Right renal pelvis (tissue), 4 donors: ENCODE measurements at regions not wholly inside any gene's neighbourhood (a gene's known extent, or its start where the extent isn't known, plus 50 kb on each side); places are given as distances from the start of the nearest gene placed in this dataset.
"Not testable (repeated sequence)": the region's sequence is repeated elsewhere in the genome, so short reads cannot be mapped to it uniquely, and the experiment has no call there.

Experiments used
- DNase-seq, 4 donors: peaks; one replicate each; pipeline ENCODE4 v3.0.0-alpha.2; 2013; ENCODE audit warnings: low read depth in 4 of 4, low spot score in 3 of 4, missing footprints in 1 of 4

- no peak for DNase-seq
Measured at GRCh38 chr10:29804025-29804852, 169.5 kb upstream of the SVIL start.

- no peak for DNase-seq
Measured at GRCh38 chr10:29802171-29802570, 167.4 kb upstream of the SVIL start.

DNA sequence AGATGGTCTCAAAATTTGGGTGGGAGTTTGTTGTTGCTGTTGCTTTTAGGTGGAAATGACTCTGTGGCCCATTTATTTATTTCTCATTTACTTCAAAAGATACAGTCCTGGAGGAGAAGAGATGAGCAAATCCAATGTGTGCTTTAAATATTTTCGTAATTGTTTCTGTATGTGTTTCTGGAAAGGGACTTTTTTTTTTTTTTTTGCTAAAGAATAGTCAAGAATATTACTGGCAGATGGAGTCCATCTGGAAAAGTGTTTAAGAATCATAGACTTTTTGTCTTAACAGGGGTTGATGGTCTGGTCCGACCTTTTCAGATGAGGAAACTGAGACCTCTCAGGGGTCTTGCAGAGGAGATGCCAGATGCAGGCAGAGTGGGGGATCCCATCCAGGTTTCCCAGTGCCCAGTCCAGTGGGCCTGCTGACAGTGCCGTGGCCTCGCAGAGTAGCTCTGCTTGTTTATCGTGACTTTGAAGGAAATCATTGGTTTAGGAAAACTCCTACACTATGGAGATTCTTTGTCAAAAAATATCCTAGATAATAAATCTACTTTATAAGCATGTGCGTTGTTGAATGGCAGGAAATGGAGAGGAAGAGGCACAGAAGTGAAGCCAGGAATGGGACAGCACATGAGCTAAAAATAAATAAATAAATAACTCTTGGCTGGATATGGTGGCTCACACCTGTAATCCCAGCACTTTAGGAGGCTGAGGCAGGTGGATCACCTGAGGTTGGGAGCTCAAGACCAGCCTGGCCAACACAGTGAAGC is 164.3 kb upstream of the SVIL start:
- no peak for DNase-seq

GRCh38 chr10:29797616-29798015 is 162.8 kb upstream of the SVIL start:
- DNase-seq: no peak

DNA sequence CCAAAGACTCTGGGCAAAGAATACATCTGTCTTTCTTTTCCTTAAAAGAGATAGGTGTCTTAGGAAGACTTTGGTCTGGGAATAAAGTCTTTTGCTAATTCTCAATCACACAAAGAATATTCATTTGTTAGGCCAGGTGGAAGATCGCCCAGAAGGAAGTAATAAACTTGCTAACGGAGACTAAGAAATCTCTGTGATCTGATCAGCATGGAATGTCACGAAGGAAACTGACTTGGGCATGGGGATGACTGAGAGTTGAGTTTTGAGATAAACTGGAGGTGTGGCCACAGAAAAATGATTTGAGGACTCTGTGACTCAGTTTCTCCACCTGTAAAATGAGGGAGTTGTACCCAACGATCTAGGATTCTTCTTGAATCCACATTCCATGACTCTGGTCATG is 161.1 kb upstream of the SVIL start:
- DNase-seq: no peak

DNA sequence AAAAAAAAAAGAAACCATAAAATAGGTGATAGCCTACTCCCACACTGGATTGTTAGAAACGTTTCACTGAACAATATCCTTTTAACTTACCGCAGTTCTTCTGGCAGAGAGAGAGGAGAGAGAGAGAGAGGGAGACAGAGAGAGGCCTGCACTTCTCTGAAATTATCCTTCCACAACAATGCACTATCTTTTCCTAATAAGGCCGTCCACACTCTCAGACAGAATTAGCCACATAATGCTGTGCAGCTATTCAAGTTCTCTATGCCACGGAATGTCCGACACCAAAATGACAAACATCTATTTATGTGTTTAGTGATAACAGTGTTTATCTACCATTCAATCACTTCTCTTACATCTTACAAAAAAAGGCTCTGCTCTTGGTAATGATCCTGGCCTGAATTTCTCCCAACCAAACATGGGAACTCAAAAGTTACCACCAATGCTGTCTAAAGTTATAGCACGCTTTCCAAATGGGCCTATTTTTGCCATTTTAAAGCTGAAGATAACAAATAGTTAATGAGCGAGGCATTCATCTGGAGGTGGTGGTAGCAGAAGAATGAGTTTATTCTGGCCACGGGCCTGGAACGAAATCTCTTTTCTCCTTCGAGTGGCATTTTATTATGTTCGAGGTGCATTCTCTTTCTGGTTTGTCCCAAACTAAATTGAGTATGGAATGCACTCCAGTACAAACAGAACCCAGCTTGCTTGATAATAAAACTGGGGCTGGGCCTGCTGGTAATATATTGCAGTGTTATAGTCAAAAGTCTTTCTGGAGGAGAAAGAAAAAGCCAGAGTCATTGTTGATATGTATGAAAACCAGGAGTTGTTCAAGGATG is 160.2 kb upstream of the SVIL start:
- no peak for DNase-seq

DNA sequence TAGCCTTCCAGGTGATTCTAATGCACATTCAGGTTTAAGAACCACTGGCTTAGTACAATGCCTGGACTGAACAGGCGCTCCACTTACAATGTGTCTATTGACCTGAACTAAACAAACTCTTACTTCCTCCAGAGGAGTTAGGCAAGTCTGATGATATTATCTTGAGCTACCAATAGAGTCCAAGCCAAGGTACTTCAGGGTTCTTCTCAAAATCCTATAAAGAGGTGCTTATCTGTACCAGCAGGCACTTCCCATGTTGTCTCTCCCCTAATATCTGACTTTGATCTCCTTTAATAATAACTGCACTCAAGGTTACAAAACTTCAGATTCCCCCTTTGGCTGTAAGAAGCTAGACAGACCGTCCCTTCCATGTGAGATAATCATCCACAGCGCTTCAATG is 157.0 kb upstream of the SVIL start:
- DNase-seq: no peak

- DNase-seq: no peak
Measured at GRCh38 chr10:29790207-29790606, 155.4 kb upstream of the SVIL start.

- no peak for DNase-seq
Measured at GRCh38 chr10:29788113-29788512, 153.3 kb upstream of the SVIL start.

GRCh38 chr10:29785701-29786100 is 150.9 kb upstream of the SVIL start:
- DNase-seq: no peak

- DNase-seq: no peak
Measured at GRCh38 chr10:29784175-29784773, 149.5 kb upstream of the SVIL start.

DNA sequence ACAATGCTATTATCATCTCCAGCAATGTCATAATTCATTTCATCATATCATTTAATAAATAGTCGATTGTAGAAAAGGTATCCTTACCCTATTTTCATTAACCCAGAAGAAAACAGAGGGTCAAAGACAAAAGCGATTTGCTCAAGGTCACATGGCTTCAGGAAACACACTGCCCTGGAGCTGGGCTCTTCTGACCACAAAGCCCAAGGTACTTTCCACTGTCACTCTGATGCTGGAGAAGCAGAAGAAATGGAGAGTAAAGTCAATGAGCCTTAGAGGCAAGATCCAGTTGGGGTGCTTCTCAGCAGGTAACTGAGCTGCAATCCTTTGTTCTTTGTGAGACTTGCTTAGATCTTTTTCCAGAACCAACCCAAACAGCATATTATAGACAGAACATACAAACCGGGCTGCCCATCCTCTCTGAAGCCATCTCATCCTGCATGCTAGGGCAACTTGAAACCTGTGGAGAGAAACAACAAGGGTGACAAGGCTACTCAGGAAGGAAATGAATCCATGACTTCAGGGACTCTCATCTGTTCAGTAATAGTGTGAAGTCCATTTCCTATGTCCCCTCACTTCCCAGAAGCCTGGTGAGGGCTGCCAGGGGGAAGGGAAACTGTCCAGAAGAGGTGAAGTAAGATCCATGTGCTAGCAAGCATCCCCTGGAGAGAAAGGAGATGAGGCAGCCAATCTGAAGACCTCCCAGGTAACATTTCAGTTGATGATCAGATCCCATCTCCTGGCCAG is 148.6 kb upstream of the SVIL start:
- no peak for DNase-seq

GRCh38 chr10:29780639-29781038 is 145.9 kb upstream of the SVIL start:
- no peak for DNase-seq

GRCh38 chr10:29780096-29780495 is 145.3 kb upstream of the SVIL start:
- DNase-seq: no peak

DNA sequence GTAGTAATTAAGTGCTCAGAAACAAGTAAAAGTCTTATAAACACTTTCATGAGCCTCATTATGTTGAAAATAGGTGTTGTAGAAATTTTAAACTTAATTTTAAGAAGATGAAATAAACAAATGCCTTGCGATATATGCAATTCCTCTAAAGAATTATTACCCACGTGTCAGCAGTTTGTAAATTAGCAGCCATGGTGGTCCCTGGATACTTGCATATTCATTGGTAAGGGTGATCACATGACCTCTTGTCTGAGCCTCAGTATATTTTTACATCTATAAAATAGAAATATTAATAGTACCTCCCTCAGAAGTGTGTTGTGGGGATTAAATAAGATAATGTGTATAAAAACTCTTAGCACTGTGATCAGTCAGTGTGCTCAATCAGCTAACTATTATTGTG is 141.5 kb upstream of the SVIL start:
- DNase-seq: no peak

DNA sequence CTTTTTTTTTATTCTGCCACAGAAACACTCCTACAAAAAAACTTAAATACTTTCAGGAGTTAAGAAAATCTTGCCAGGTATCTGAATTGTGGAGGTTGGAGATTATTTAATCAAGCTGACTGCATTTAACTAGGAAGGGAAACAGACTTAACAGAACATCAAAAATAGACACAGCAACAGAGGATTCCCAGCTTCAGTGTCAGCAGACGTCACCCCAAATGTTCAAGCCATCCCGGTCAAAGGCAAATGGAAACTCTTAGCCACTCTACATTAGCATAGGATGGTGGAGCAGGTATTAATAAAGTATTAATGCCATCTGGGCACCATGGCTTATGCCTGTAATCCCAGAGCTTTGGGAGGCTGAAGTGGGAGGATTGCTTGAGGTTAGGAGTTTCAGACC is 139.7 kb upstream of the SVIL start:
- no peak for DNase-seq

DNA sequence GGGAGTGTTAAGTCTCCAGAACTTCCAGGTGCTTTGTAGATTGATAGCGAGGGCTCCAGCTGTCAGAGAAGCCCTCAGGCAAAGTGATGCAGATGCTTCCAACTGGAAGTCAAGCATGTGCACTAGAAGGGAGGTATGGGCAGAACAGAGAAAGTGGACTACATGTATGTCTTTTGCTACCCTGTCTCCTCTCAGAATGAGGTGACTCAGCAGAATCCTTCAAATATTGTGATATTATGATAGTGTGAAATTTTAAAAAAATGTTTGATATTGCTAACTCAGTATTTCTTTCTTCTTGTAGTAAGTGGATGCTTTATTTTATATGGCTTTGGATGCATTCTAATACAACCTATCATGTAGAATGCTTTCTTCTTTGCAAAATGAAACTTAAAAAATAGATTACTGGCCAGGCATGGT is 138.9 kb upstream of the SVIL start:
- DNase-seq: no peak

DNA sequence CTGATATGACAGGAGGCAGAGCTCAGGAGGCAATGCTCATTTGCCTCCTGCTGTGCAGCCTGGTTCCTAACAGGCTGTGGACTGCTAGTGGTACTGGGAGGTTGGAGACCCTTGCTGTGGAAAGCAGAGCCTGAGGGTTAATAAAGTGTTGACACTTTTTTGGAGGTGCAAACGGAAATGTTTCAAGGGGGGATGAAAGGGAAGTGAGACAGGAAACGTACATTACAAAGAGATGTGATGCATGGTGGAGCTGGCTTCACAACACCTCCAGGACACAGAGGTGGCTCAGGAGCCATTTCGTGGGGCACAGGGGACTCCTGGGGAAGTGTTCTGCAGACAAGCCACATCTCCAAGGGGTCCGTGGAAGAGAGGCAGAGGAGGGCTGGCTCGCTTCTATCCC is 137.6 kb upstream of the SVIL start:
- no peak for DNase-seq

- no peak for DNase-seq
Measured at GRCh38 chr10:29771376-29771775, 136.6 kb upstream of the SVIL start.

- not testable (repeated sequence) for DNase-seq
Measured at GRCh38 chr10:29769277-29769676, 134.5 kb upstream of the SVIL start.
